Head of caudate nucleus (tissue), 42 donors: ENCODE measurements at regions not wholly inside any gene's neighbourhood (a gene's known extent, or its start where the extent isn't known, plus 50 kb on each side); places are given as distances from the start of the nearest gene placed in this dataset.

Source experiments
- DNase-seq, 42 donors: peaks; one replicate each; pipeline versions ENCODE4 v3.0.0 to v3.0.0-alpha.2; 2020 to 2021; ENCODE audit warnings: mixed read lengths in 7 of 42
- intact Hi-C: fragments of 100-400 bp; cut with DNase I; formaldehyde crosslinking; loops from one replicate; pipeline ENCODE4 v1.15.0; 2022

GRCh38 chr2:63658176-63658968, 69.6 kb downstream of the MDH1 start:
- intact Hi-C loops, result no loop called here
- no peak for DNase-seq

GRCh38 chr2:63660060-63660459, 71.3 kb downstream of the MDH1 start:
- DNase-seq, result no peak
- intact Hi-C loops, result no loop called here

GRCh38 chr2:63661076-63661475, 72.3 kb downstream of the MDH1 start:
- no peak for DNase-seq
- intact Hi-C loops, result no loop called here

- intact Hi-C loops, result no loop called here
Observed at GRCh38 chr2:63662028-63662804, 73.5 kb downstream of the MDH1 start.

GRCh38 chr2:63663013-63663864, 74.5 kb downstream of the MDH1 start:
- intact Hi-C loops, result no loop called here
- DNase-seq, result peak in 39 of 42 donors; percentile 9 to 82 (median 47)

More at GRCh38 chr2:63662028-63662804, 73.5 kb downstream of the MDH1 start:
- DNase-seq, result no peak

GRCh38 chr2:63665091-63665490, 76.3 kb downstream of the MDH1 start:
- DNase-seq, result no peak
- intact Hi-C loops, result no loop called here

GRCh38 chr2:63665846-63666475, 77.2 kb downstream of the MDH1 start:
- no peak for DNase-seq
- intact Hi-C loops, result no loop called here

- intact Hi-C loops, result no loop called here
- no peak for DNase-seq
Observed at GRCh38 chr2:63667132-63667700, 78.5 kb downstream of the MDH1 start.

GRCh38 chr2:63668000-63668399, 79.2 kb downstream of the MDH1 start:
- DNase-seq, result no peak
- intact Hi-C loops, result no loop called here

- intact Hi-C loops, result no loop called here
- no peak for DNase-seq
Observed at GRCh38 chr2:63668466-63668865, 79.7 kb downstream of the MDH1 start.

- DNase-seq, result no peak
- intact Hi-C loops, result no loop called here
Observed at GRCh38 chr2:63669596-63669995, 80.8 kb downstream of the MDH1 start.

GRCh38 chr2:63673865-63674533, 85.2 kb downstream of the MDH1 start:
- DNase-seq, result no peak
- intact Hi-C loops, result no loop called here

GRCh38 chr2:63675026-63675425, 86.3 kb downstream of the MDH1 start:
- DNase-seq, result no peak

GRCh38 chr2:63676135-63676534, 87.4 kb downstream of the MDH1 start:
- intact Hi-C loops, result no loop called here
- no peak for DNase-seq

More at GRCh38 chr2:63675026-63675425, 86.3 kb downstream of the MDH1 start:
- intact Hi-C loops, result no loop called here

GRCh38 chr2:63678085-63678484, 89.3 kb downstream of the MDH1 start:
- intact Hi-C loops, result no loop called here

GRCh38 chr2:63678551-63678950, 89.8 kb downstream of the MDH1 start:
- intact Hi-C loops, result no loop called here
- no peak for DNase-seq

More at GRCh38 chr2:63678085-63678484, 89.3 kb downstream of the MDH1 start:
- no peak for DNase-seq

GRCh38 chr2:63679252-63679855, 90.6 kb downstream of the MDH1 start:
- intact Hi-C loops, result no loop called here

GRCh38 chr2:63680455-63680854, 91.7 kb downstream of the MDH1 start:
- DNase-seq, result peak in 1 of 42 donors; percentile 5
- intact Hi-C loops, result no loop called here

More at GRCh38 chr2:63679252-63679855, 90.6 kb downstream of the MDH1 start:
- no peak for DNase-seq
